ENCODE measurements at regions not wholly inside any gene's neighbourhood (a gene's known extent, or its start where the extent isn't known, plus 50 kb on each side); places are given as distances from the start of the nearest gene placed in this dataset.

GRCh38 chr10:81679291-81679690 lies 195.7 kb upstream of the NRG3 start:
- Histone ChIP-seq H2AFZ (ENCODE audit: low read depth, low read length) (no peak overlapping the region), H3K9me3 (ENCODE audit: insufficient read depth, low read length, severe bottlenecking) (no peaks in the 10 kb centered on the region), H3K27me3 (ENCODE audit: insufficient read depth, low read length, poor library complexity) (no peaks in the 10 kb centered on the region), H3K27ac (ENCODE audit: low read length) (no peak overlapping the region), H3K9ac (ENCODE audit: low read depth, low read length) (no peak overlapping the region), H3K4me2 (ENCODE audit: insufficient read depth, low read length) (no peak overlapping the region), H3K4me1 (ENCODE audit: insufficient read depth, low read length) (no peaks in the 10 kb centered on the region), H3K4me3 (ENCODE audit: low read depth in 1 of 2, low read length in 2 of 2) (no peak overlapping the region), H3K36me3 (ENCODE audit: insufficient read depth, low read length) (no peaks in the 10 kb centered on the region), H4K20me1 (ENCODE audit: insufficient read depth, low read length) (no peaks in the 10 kb centered on the region), H3K79me2 (ENCODE audit: insufficient read depth, low read length) (no peaks in the 10 kb centered on the region)
- ATAC-seq (ENCODE audit: insufficient read depth, low read depth) (no peak), DNase-seq (no peak)
- TF ChIP-seq EZH2 (IDR thresholded peaks at IDR 0.05; ENCODE audit: borderline replicate concordance, low read depth, low read length, severe bottlenecking) (no peak), CTCF (IDR thresholded peaks at IDR 0.05; ENCODE audit: borderline replicate concordance, extremely low read depth, low read length, poor library complexity, severe bottlenecking) (no peak)

GRCh38 chr10:81680359-81680758 lies 194.6 kb upstream of the NRG3 start:
- no peak overlapping the region for H3K4me3 ChIP-seq (ENCODE audit: low read depth in 1 of 2, low read length in 2 of 2)
- no peak overlapping the region for H2AFZ ChIP-seq (ENCODE audit: low read depth, low read length)
- H3K27me3 ChIP-seq (ENCODE audit: insufficient read depth, low read length, poor library complexity): no peaks in the 10 kb centered on the region
- H3K4me2 ChIP-seq (ENCODE audit: insufficient read depth, low read length): no peak overlapping the region
- no peaks in the 10 kb centered on the region for H3K4me1 ChIP-seq (ENCODE audit: insufficient read depth, low read length)
- no peak overlapping the region for H3K27ac ChIP-seq (ENCODE audit: low read length)
- H3K79me2 ChIP-seq (ENCODE audit: insufficient read depth, low read length): no peaks in the 10 kb centered on the region
- no peaks in the 10 kb centered on the region for H3K9me3 ChIP-seq (ENCODE audit: insufficient read depth, low read length, severe bottlenecking)
- DNase-seq: no peak
- TF ChIP-seq EZH2 (IDR thresholded peaks at IDR 0.05; ENCODE audit: borderline replicate concordance, low read depth, low read length, severe bottlenecking) (no peak), CTCF (IDR thresholded peaks at IDR 0.05; ENCODE audit: borderline replicate concordance, extremely low read depth, low read length, poor library complexity, severe bottlenecking) (no peak)
- no peak overlapping the region for H3K9ac ChIP-seq (ENCODE audit: low read depth, low read length)
- H3K36me3 ChIP-seq (ENCODE audit: insufficient read depth, low read length): no peaks in the 10 kb centered on the region
- ATAC-seq (ENCODE audit: insufficient read depth, low read depth): no peak
- no peaks in the 10 kb centered on the region for H4K20me1 ChIP-seq (ENCODE audit: insufficient read depth, low read length)

- Histone ChIP-seq H3K27ac (ENCODE audit: low read length) (no peak overlapping the region), H3K9me3 (ENCODE audit: insufficient read depth, low read length, severe bottlenecking) (no peaks in the 10 kb centered on the region), H3K27me3 (ENCODE audit: insufficient read depth, low read length, poor library complexity) (no peaks in the 10 kb centered on the region), H3K9ac (ENCODE audit: low read depth, low read length) (no peak overlapping the region), H3K4me1 (ENCODE audit: insufficient read depth, low read length) (no peaks in the 10 kb centered on the region), H3K36me3 (ENCODE audit: insufficient read depth, low read length) (no peaks in the 10 kb centered on the region), H3K4me3 (ENCODE audit: low read depth in 1 of 2, low read length in 2 of 2) (no peak overlapping the region), H3K4me2 (ENCODE audit: insufficient read depth, low read length) (no peak overlapping the region), H2AFZ (ENCODE audit: low read depth, low read length) (no peak overlapping the region), H4K20me1 (ENCODE audit: insufficient read depth, low read length) (no peaks in the 10 kb centered on the region), H3K79me2 (ENCODE audit: insufficient read depth, low read length) (no peaks in the 10 kb centered on the region)
- ATAC-seq (ENCODE audit: insufficient read depth, low read depth) (no peak), DNase-seq (no peak)
- TF ChIP-seq EZH2 (IDR thresholded peaks at IDR 0.05; ENCODE audit: borderline replicate concordance, low read depth, low read length, severe bottlenecking): no peak
- no peak for TF ChIP-seq CTCF (IDR thresholded peaks at IDR 0.05; ENCODE audit: borderline replicate concordance, extremely low read depth, low read length, poor library complexity, severe bottlenecking)
Observed at GRCh38 chr10:81688459-81688858, 186.5 kb upstream of the NRG3 start.
